Testis (tissue), 2 donors: ENCODE measurements at regions not wholly inside any gene's neighbourhood (a gene's known extent, or its start where the extent isn't known, plus 50 kb on each side); places are given as distances from the start of the nearest gene placed in this dataset.
"Not testable (repeated sequence)": the region's sequence is repeated elsewhere in the genome, so short reads cannot be mapped to it uniquely, and the experiment has no call there.

Source experiments
- DNase-seq: peaks from one replicate; pipeline ENCODE4 v3.0.0-alpha.2; 2019
- H3K27ac ChIP-seq, 2 donors: fragments of 200-600 bp; sonication (generic); one replicate each; pipeline ENCODE4 v1.5.1; 2019
- H3K27me3 ChIP-seq: fragments of 200-600 bp; sonication (generic); one replicate; pipeline ENCODE4 v1.5.1; 2019
- H3K36me3 ChIP-seq: fragments of 200-600 bp; sonication (generic); one replicate; pipeline ENCODE4 v1.5.1; 2017; ENCODE audit warnings: low read depth; ENCODE audit errors: missing control alignments
- H3K4me1 ChIP-seq: fragments of 200-600 bp; sonication (generic); one replicate; pipeline ENCODE4 v1.5.1; 2019
- H3K4me3 ChIP-seq, 2 donors: fragments of 200-600 bp; sonication (generic); one replicate each; pipeline ENCODE4 v1.5.1; 2017 to 2019
- H3K9me3 ChIP-seq: fragments of 200-600 bp; sonication (generic); one replicate; pipeline ENCODE4 v1.5.1; 2017
- CTCF ChIP-seq, 3 experiments: fragments of 450-650 bp in 2 of 3; fragments of 200-600 bp in 1 of 3; sonication (generic) in 1 of 3; IDR thresholded peaks; one replicate each; pipeline ENCODE4 v1.5.1; 2016 to 2019; ENCODE audit warnings: antibody characterized with exemption in 3 of 3, mild to moderate bottlenecking in 2 of 3, moderate library complexity in 1 of 3
- POLR2A ChIP-seq: fragments of 450-650 bp; IDR thresholded peaks from one replicate; pipeline ENCODE4 v1.6.1; 2017; ENCODE audit warnings: antibody characterized with exemption, mild to moderate bottlenecking, moderate library complexity
- WGBS, 2 donors: methylation state at CpG; one replicate each; pipeline ENCODE4 v1.1.5; 2018; 5-methylcytosine and 5-hydroxymethylcytosine counted together
- intact Hi-C: fragments of 100-400 bp; cut with DNase I; formaldehyde crosslinking; loops from one replicate; pipeline ENCODE4 v1.15.1; 2023; ENCODE audit warnings: low total_unique reads

- Histone ChIP-seq H3K36me3 (no peaks in the 10 kb centered on the region), H3K27me3 (no peaks in the 10 kb centered on the region), H3K4me3 (no peak overlapping the region), H3K9me3 (no peaks in the 10 kb centered on the region), H3K27ac (no peak overlapping the region), H3K4me1 (no peaks in the 10 kb centered on the region)
- TF ChIP-seq CTCF (IDR thresholded peaks at IDR 0.05), result no peak
- no peak for TF ChIP-seq POLR2A
- intact Hi-C loops, result no loop called here
- WGBS, 2 donors, result 60 to 62% methylated on average over 1 of the region's 1 CpG
- DNase-seq, result no peak
Observed at GRCh38 chr3:106435899-106436453, 567.2 kb upstream of the CBLB start.

DNA sequence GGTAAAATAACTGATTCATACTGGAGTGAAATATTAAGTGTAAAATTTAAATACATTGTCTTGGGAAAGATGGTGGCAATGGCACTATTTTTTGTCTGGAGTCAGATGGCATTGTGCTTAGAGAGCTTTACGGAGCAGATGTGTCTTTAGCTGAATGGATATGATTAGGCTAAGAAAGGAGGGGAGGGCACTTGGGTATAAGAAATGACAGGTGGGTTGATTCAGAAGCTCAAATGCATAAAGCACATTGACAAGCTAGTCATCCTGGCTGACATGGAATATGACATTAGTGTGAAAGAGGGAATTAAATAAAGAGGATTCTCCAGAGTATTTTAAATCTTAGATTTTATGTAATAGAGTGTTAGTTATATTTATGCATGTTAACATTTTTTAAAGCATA lies 570.1 kb upstream of the CBLB start:
- intact Hi-C loops, result no loop called here
- TF ChIP-seq CTCF (IDR thresholded peaks at IDR 0.05), result no peak
- TF ChIP-seq POLR2A, result no peak
- 92 to 98% methylated on average over 1 of the region's 1 CpG for WGBS, 2 donors

DNA sequence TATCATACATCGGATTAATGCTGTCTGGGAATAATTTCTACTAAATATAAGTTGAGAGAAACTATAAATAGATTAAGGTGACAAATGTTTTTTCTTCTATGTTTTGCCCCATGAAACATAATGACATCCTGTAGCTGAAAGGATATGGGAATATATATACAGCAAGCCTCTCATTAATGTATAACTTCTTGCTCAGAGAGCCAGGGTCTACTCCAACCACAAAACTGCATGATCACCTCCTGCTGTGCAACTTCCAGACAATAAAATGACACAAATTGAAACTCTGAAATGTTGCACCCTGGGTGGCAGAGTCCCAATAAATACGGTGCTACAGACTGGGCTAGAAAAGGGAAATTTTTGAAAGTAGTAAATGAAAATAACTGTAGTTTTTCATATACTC lies 571.9 kb upstream of the CBLB start:
- no peaks in the 10 kb centered on the region for H3K9me3 ChIP-seq
- 80 to 91% methylated on average over 2 of the region's 2 CpGs for WGBS, 2 donors

More for the DNA sequence above, 570.1 kb upstream of the CBLB start:
- no peaks in the 10 kb centered on the region for H3K9me3 ChIP-seq
- DNase-seq, result no peak
- no peak overlapping the region for H3K4me3 ChIP-seq
- no peaks in the 10 kb centered on the region for H3K36me3 ChIP-seq
- H3K4me1 ChIP-seq, result no peaks in the 10 kb centered on the region
- H3K27me3 ChIP-seq, result no peaks in the 10 kb centered on the region
- H3K27ac ChIP-seq, result no peak overlapping the region

GRCh38 chr3:106446271-106446670 lies 577.5 kb upstream of the CBLB start:
- H3K4me3 ChIP-seq, result no peak overlapping the region
- no peaks in the 10 kb centered on the region for H3K27me3 ChIP-seq
- TF ChIP-seq POLR2A, result no peak
- TF ChIP-seq CTCF (IDR thresholded peaks at IDR 0.05), result no peak
- no peaks in the 10 kb centered on the region for H3K9me3 ChIP-seq
- intact Hi-C loops, result no loop called here
- no peaks in the 10 kb centered on the region for H3K36me3 ChIP-seq
- no peak overlapping the region for H3K27ac ChIP-seq
- no peak for DNase-seq
- no peaks in the 10 kb centered on the region for H3K4me1 ChIP-seq
- WGBS, 2 donors, result 73 to 75% methylated on average over 4 of the region's 4 CpGs

More for the DNA sequence above, 571.9 kb upstream of the CBLB start:
- Histone ChIP-seq H3K27ac (no peak overlapping the region), H3K4me1 (no peaks in the 10 kb centered on the region), H3K36me3 (no peaks in the 10 kb centered on the region), H3K4me3 (no peak overlapping the region), H3K27me3 (no peaks in the 10 kb centered on the region)
- intact Hi-C loops, result no loop called here
- DNase-seq, result no peak
- TF ChIP-seq CTCF (IDR thresholded peaks at IDR 0.05) (no peak), POLR2A (no peak)

DNA sequence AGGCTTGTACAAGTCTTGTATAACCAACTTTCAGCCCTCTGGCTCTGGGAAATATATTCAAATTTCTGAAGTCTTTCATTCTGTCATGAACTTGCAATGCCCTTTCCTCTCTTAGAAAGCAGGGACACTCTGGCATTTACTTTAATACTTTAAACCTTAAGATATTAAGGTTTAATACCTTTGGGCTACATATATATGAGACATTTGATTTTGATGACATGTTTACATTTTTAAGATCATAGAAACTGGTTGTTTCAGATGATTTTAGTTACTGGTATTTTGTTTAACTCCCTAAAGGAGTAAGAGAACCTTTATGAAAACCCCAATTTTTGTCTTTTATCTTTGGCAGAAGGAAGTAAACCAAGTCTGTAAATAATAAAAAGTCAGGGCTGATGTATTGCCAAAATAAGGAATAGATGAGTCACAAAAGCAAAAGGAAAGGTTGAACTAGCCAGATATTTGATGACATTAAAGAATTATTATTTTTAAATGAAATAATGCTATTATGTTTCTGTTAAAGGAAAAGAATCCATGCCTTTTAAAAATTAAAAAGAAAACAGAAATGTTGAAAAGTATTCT lies 579.0 kb upstream of the CBLB start:
- no peak for DNase-seq
- no peak for TF ChIP-seq POLR2A
- no peak for TF ChIP-seq CTCF (IDR thresholded peaks at IDR 0.05)
- no peaks in the 10 kb centered on the region for H3K9me3 ChIP-seq
- no peaks in the 10 kb centered on the region for H3K36me3 ChIP-seq
- no peak overlapping the region for H3K4me3 ChIP-seq
- no peaks in the 10 kb centered on the region for H3K4me1 ChIP-seq
- intact Hi-C loops, result no loop called here
- no peak overlapping the region for H3K27ac ChIP-seq
- H3K27me3 ChIP-seq, result no peaks in the 10 kb centered on the region

GRCh38 chr3:106448372-106448966 lies 579.7 kb upstream of the CBLB start:
- WGBS, 2 donors, result 90 to 95% methylated on average over 3 of the region's 3 CpGs
- intact Hi-C loops, H3K4me3 ChIP-seq, H3K9me3 ChIP-seq, DNase-seq, H3K27me3 ChIP-seq, H3K27ac ChIP-seq, H3K36me3 ChIP-seq, H3K4me1 ChIP-seq: not testable (repeated sequence)
